Endothelial cell (in vitro differentiated cells): ENCODE measurements at regions not wholly inside any gene's neighbourhood (a gene's known extent, or its start where the extent isn't known, plus 50 kb on each side); places are given as distances from the start of the nearest gene placed in this dataset.

Experiments used
- DNase-seq: peaks from one replicate; pipeline ENCODE4 v3.0.0; 2021; ENCODE audit warnings: low spot score
- H3K27ac Mint-ChIP-seq: one replicate; pipeline ENCODE4 v1.8.0; 2021; ENCODE audit warnings: mixed read lengths, inconsistent platforms; ENCODE audit not compliant: unreplicated experiment
- H3K27me3 Mint-ChIP-seq: one replicate; pipeline ENCODE4 v1.8.0; 2021; ENCODE audit warnings: mild to moderate bottlenecking, moderate library complexity, mixed read lengths, inconsistent platforms; ENCODE audit not compliant: unreplicated experiment
- H3K36me3 Mint-ChIP-seq: one replicate; pipeline ENCODE4 v1.8.0; 2021; ENCODE audit warnings: mild to moderate bottlenecking, low read depth, mixed read lengths, inconsistent platforms; ENCODE audit not compliant: unreplicated experiment
- H3K4me1 Mint-ChIP-seq: one replicate; pipeline ENCODE4 v1.8.0; 2021; ENCODE audit warnings: mild to moderate bottlenecking, mixed read lengths, inconsistent platforms; ENCODE audit not compliant: unreplicated experiment
- H3K4me3 Mint-ChIP-seq: one replicate; pipeline ENCODE4 v1.8.0; 2021; ENCODE audit warnings: mild to moderate bottlenecking, mixed read lengths, inconsistent platforms; ENCODE audit not compliant: unreplicated experiment
- H3K9me3 Mint-ChIP-seq: one replicate; pipeline ENCODE4 v1.8.0; 2021; ENCODE audit warnings: mixed read lengths, inconsistent platforms; ENCODE audit not compliant: unreplicated experiment
- TF ChIP-seq, protein P1 (sequence below): fragments of 200-600 bp; sonication (generic); IDR thresholded peaks from one replicate; pipeline ENCODE4 v1.5.0; 2021; ENCODE audit warnings: antibody characterized with exemption; ENCODE audit not compliant: unreplicated experiment

DNA sequence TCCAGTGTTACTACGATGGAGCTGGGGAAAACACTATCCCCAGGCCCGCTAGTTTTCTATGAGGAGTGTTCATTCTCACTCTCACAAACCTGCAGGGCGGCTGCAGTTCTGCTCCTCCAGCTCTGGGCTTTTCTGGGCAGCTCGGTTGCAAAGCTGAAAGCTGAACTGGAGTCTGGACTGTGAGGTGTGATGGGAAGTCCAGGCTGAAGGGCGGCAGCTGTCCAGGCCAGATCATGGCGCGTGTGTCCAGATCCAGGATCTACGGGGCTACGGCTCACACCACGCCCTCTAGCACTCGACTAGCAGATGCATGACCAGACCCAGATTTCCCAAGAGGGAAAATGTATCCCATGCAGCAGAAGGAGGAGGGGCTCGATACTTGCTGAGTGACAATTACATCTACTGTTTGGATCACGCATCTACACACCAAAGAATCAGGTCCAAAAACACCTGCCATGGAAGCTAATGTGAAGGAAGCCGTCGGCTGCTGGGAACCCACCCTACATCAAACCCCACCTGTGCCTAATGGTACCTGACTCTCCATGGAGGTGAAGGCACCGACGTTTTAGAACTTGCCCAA lies 555.0 kb downstream of the BRD1 start:
- no peak for DNase-seq
- Mint-ChIP-seq H3K4me1 (peaks cover 2% of the 10 kb centered on the region), H3K27me3 (peaks cover 8% of the 10 kb centered on the region), H3K36me3 (no peaks in the 10 kb centered on the region), H3K4me3 (no peak overlapping the region), H3K9me3 (no peaks in the 10 kb centered on the region), H3K27ac (no peak overlapping the region)
- TF ChIP-seq, protein P1, sequence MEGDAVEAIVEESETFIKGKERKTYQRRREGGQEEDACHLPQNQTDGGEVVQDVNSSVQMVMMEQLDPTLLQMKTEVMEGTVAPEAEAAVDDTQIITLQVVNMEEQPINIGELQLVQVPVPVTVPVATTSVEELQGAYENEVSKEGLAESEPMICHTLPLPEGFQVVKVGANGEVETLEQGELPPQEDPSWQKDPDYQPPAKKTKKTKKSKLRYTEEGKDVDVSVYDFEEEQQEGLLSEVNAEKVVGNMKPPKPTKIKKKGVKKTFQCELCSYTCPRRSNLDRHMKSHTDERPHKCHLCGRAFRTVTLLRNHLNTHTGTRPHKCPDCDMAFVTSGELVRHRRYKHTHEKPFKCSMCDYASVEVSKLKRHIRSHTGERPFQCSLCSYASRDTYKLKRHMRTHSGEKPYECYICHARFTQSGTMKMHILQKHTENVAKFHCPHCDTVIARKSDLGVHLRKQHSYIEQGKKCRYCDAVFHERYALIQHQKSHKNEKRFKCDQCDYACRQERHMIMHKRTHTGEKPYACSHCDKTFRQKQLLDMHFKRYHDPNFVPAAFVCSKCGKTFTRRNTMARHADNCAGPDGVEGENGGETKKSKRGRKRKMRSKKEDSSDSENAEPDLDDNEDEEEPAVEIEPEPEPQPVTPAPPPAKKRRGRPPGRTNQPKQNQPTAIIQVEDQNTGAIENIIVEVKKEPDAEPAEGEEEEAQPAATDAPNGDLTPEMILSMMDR = no peak

DNA sequence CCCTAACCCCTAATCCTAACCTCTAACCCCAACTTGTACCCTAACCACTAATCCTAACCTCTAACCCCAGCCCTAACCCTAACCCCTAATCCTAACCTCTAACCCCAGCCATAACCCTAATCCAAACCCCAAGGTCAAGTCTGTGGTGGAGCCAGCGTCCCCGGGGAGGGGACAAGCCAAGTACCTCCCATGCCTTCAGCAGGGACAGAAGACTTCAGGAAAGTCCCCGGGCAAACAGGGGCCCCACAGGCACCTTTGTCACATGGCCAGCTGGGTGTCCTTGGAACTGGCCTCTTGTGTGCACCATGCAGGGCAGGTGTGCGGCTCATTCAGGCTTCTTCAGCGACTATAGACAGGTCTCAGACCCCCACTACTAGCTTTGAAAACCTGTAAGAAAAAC lies 555.8 kb downstream of the BRD1 start:
- Mint-ChIP-seq H3K27ac (no peak overlapping the region), H3K9me3 (no peaks in the 10 kb centered on the region), H3K27me3 (peaks cover 8% of the 10 kb centered on the region), H3K4me1 (peaks cover 2% of the 10 kb centered on the region), H3K36me3 (no peaks in the 10 kb centered on the region), H3K4me3 (no peak overlapping the region)
- TF ChIP-seq, protein P1 = no peak
- DNase-seq = no peak

DNA sequence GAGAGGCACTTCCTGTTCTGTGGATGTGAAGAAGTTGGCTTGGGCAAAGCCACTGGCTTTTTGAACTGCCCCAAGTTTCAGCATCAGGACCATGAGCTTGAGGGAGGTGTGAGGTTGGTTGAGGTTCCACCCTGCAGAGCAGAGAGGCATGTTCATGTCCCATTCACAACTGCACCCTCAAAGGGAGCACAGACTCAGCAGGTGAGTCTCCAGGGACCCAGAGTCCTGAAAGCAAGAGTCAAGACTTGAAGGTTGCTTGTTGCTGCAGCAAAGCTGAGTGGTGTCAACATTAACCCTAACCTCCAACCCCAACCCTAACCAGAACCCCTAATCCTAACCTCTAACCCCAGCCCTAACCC lies 556.3 kb downstream of the BRD1 start:
- Mint-ChIP-seq H3K36me3 (no peaks in the 10 kb centered on the region), H3K27ac (no peak overlapping the region), H3K9me3 (no peaks in the 10 kb centered on the region), H3K27me3 (peaks cover 8% of the 10 kb centered on the region), H3K4me1 (peaks cover 2% of the 10 kb centered on the region), H3K4me3 (no peak overlapping the region)
- TF ChIP-seq, protein P1 = no peak
- no peak for DNase-seq

DNA sequence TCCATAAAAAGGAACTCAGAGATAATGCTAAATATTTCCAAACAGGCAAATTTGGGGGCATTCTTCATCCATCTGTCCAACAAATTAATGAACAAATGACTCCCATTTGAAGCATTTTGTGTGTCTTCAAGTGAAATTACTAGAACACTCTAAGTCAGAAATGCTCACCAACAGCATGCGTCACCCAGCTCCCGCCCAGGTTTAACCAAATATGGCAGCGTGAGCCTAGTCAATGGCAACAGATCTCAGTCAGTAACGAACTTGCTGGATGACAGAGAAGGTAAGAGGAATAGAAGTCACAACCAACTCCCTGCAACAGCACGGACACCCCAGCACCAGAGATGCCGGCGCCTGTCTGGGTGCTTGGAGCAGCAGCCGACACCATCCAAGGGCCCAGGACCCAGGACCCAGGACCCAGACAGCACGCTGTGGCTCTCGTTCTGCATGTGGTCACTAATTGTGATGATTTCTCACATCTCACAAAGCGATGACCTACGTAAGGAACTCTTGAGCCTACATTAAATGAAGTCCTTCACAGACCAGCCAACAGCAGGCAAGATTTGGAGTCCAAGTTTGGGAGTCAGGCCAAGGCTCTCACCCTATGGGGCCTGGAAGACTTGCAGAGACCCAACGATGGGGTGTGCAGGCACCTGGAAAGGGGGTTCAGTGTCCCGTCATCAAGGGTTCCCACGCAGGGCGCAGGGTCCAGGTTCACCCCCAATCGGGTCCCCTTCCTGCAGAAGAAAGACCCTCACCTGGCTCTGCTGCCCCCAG lies 556.9 kb downstream of the BRD1 start:
- no peaks in the 10 kb centered on the region for H3K9me3 Mint-ChIP-seq
- peaks cover 6% of the 10 kb centered on the region for H3K27me3 Mint-ChIP-seq
- TF ChIP-seq, protein P1 = no peak
- peaks cover 2% of the 10 kb centered on the region for H3K4me1 Mint-ChIP-seq
- DNase-seq = no peak
- no peaks in the 10 kb centered on the region for H3K36me3 Mint-ChIP-seq
- no peak overlapping the region for H3K27ac Mint-ChIP-seq
- no peak overlapping the region for H3K4me3 Mint-ChIP-seq

DNA sequence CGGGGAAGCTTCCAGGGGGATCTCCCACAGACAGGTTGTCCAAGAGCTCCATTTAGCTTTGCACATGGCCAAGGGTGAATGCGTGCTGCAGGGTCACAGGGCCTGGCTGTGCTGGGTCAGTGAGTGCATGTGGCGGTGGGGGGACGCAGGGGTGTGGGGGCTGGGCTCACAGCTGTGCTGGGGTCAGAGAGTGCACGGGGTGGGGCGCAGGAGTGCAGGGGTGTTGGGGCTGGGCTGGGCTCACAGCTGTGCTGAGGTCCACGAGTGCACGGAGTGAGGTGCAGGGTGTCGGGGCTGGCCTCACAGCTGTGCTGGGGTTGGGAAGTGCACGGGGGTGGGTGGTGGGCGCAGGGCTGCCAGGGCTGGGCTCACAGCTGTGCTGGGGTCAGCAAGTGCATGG lies 557.7 kb downstream of the BRD1 start:
- Mint-ChIP-seq H3K4me1 (peaks cover 5% of the 10 kb centered on the region), H3K27ac (no peak overlapping the region), H3K9me3 (no peaks in the 10 kb centered on the region), H3K36me3 (no peaks in the 10 kb centered on the region), H3K4me3 (no peak overlapping the region), H3K27me3 (peaks cover 3% of the 10 kb centered on the region)
- DNase-seq = no peak
- TF ChIP-seq, protein P1 = no peak
